Smooth muscle cell (in vitro differentiated cells): ENCODE measurements at regions not wholly inside any gene's neighbourhood (a gene's known extent, or its start where the extent isn't known, plus 50 kb on each side); places are given as distances from the start of the nearest gene placed in this dataset.
A peak's percentile ranks its signal among the peaks of the same experiment; 100 is the strongest.

Experiments used
- DNase-seq: peaks from one replicate; lab custom pipeline; 2025; ENCODE audit not compliant: unreplicated experiment; lab: John Stamatoyannopoulos, UW
- H2AFZ ChIP-seq: fragments of 200-600 bp; sonication (generic); 2 replicates; pipeline ENCODE4 v1.6.0; 2016; ENCODE audit warnings: antibody characterized with exemption, low read depth, mild to moderate bottlenecking
- H3F3A ChIP-seq: fragments of 200-600 bp; sonication (generic); 2 replicates; pipeline ENCODE4 v1.6.0; 2017; ENCODE audit warnings: antibody characterized with exemption, low read depth
- H3K27ac ChIP-seq: fragments of 200-600 bp; sonication (generic); 2 replicates; pipeline ENCODE4 v1.5.1; 2016; ENCODE audit warnings: low read depth, mild to moderate bottlenecking
- H3K27me3 ChIP-seq: fragments of 200-600 bp; sonication (generic); 2 replicates; pipeline ENCODE4 v1.6.1; 2016; ENCODE audit warnings: low read depth, mild to moderate bottlenecking
- H3K36me3 ChIP-seq: fragments of 200-600 bp; sonication (generic); 2 replicates; pipeline ENCODE4 v1.5.1; 2016; ENCODE audit warnings: low read depth
- H3K4me1 ChIP-seq: fragments of 200-600 bp; sonication (generic); 2 replicates; pipeline ENCODE4 v1.5.1; 2016; ENCODE audit warnings: low read depth
- H3K4me2 ChIP-seq: fragments of 200-600 bp; sonication (generic); 2 replicates; pipeline ENCODE4 v1.6.0; 2016; ENCODE audit warnings: mild to moderate bottlenecking
- H3K4me3 ChIP-seq: fragments of 200-600 bp; sonication (generic); 2 replicates; pipeline ENCODE4 v1.5.1; 2016; ENCODE audit warnings: mild to moderate bottlenecking
- H3K79me2 ChIP-seq: fragments of 200-600 bp; sonication (generic); 2 replicates; pipeline ENCODE4 v1.6.0; 2016; ENCODE audit warnings: low read depth, mild to moderate bottlenecking
- H3K9ac ChIP-seq: fragments of 200-600 bp; sonication (generic); 2 replicates; pipeline ENCODE4 v1.6.0; 2016; ENCODE audit warnings: low read depth
- H3K9me3 ChIP-seq: fragments of 200-600 bp; sonication (generic); replicated peaks from 2 replicates; pipeline ENCODE4 v1.5.1; 2016; ENCODE audit warnings: low read depth
- H4K20me1 ChIP-seq: fragments of 200-600 bp; sonication (generic); 2 replicates; pipeline ENCODE4 v1.6.0; 2016; ENCODE audit warnings: low read depth
- CTCF ChIP-seq: fragments of 200-600 bp; sonication (generic); IDR thresholded peaks from 2 replicates; pipeline ENCODE4 v1.5.1; 2017; ENCODE audit warnings: borderline replicate concordance, mild to moderate bottlenecking, antibody characterized with exemption; ENCODE audit not compliant: insufficient read depth, poor library complexity, severe bottlenecking
- whole genome bisulfite sequencing: methylation state at CpG from one replicate; pipeline ENCODE4 v1.1.7; 2016; ENCODE audit warnings: low lambda C conversion rate; 5-methylcytosine and 5-hydroxymethylcytosine counted together

DNA sequence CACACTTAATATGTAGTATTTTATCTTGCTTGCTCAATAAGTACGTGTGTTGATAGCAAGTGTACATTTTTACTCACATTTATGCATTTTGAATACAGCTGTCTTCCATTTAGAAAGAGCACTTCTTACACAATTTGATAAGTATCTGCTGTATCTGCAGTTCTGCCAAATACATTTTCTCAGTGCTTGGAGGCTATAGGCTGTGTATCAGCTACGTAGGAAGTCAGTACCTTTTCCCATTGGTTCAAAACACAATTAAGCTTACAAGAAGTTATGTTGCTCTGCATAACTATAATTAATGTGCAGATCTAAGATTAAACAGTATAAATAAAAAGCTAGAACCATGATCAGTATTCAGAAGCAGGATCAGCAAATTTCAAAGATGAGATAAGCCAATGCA lies 503.6 kb upstream of the SMIM21 start:
- no peak for DNase-seq
- TF ChIP-seq CTCF: no peak
- Histone ChIP-seq H3K36me3 (no peaks in the 10 kb centered on the region), H3K79me2 (no peaks in the 10 kb centered on the region), H3K9ac (no peak overlapping the region), H3F3A (no peaks in the 10 kb centered on the region), H3K4me2 (no peak overlapping the region), H3K4me3 (no peak overlapping the region), H3K9me3 (no peaks in the 10 kb centered on the region), H4K20me1 (no peaks in the 10 kb centered on the region), H3K27me3 (no peaks in the 10 kb centered on the region), H2AFZ (no peak overlapping the region), H3K27ac (no peak overlapping the region), H3K4me1 (no peaks in the 10 kb centered on the region)
- 83% methylated on average over 2 of the region's 2 CpGs for WGBS

DNA sequence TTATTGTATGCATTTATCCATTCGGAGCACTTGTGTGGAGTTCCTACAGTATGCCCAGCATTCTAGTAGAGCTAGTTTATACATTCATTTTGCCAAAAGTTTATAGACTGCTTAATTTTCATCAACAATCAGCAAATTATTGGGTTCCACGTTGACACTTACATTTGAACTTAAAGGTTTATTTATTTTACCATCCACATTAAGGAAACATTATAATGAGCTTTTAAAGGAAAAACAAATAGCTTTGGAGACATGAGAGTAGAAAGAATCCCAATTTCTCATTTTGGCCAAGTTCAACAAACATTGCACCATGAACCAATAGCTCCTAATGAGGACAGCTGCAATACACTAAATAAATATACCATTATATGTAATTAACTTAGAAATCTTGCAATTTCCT lies 501.2 kb upstream of the SMIM21 start:
- H3K4me3 ChIP-seq: no peak overlapping the region
- no peaks in the 10 kb centered on the region for H3F3A ChIP-seq
- no peaks in the 10 kb centered on the region for H3K27me3 ChIP-seq
- no peak for TF ChIP-seq CTCF
- H3K9me3 ChIP-seq: no peaks in the 10 kb centered on the region
- no peaks in the 10 kb centered on the region for H3K4me1 ChIP-seq
- no peaks in the 10 kb centered on the region for H3K79me2 ChIP-seq
- no peak overlapping the region for H3K4me2 ChIP-seq
- no peak overlapping the region for H3K27ac ChIP-seq
- WGBS: 84% methylated on average over 2 of the region's 2 CpGs
- no peak overlapping the region for H3K9ac ChIP-seq
- H3K36me3 ChIP-seq: no peaks in the 10 kb centered on the region
- no peaks in the 10 kb centered on the region for H4K20me1 ChIP-seq
- no peak for DNase-seq
- H2AFZ ChIP-seq: no peak overlapping the region

DNA sequence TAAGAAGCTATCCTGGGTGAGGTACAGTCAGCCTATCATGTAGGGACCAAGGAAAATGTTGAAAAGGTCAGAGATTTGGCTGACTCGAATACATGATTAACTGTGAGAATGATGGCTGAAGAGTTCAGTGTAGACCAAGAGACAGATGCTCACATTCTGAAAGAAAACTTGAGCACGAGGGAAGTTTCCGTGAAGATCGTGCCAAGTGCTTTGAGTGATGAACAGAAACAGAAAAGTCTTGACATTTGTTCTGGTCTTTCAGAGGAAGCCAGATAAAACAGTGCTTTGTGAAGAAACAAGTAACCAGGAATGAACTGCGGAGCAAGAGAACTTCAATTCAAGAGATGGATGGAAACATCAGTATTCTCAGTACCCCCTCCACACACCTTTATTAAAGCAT lies 500.3 kb upstream of the SMIM21 start:
- no peak for TF ChIP-seq CTCF
- Histone ChIP-seq H3K9ac (no peak overlapping the region), H4K20me1 (no peaks in the 10 kb centered on the region), H3K27me3 (no peaks in the 10 kb centered on the region), H3K4me3 (no peak overlapping the region), H3K27ac (no peak overlapping the region), H3K79me2 (no peaks in the 10 kb centered on the region), H3K4me2 (no peak overlapping the region), H3F3A (no peaks in the 10 kb centered on the region), H3K36me3 (no peaks in the 10 kb centered on the region), H3K4me1 (no peaks in the 10 kb centered on the region), H3K9me3 (no peaks in the 10 kb centered on the region), H2AFZ (peak overlapping the region; percentile 68)
- no peak for DNase-seq
- 93% methylated on average over 5 of the region's 5 CpGs for WGBS

- Histone ChIP-seq H3K4me1 (no peaks in the 10 kb centered on the region), H3K36me3 (no peaks in the 10 kb centered on the region), H2AFZ (peak overlapping the region; percentile 68), H3K4me3 (no peak overlapping the region), H3K79me2 (no peaks in the 10 kb centered on the region), H3F3A (no peaks in the 10 kb centered on the region), H3K4me2 (no peak overlapping the region), H3K9ac (no peak overlapping the region), H3K27me3 (no peaks in the 10 kb centered on the region), H3K27ac (no peak overlapping the region), H4K20me1 (no peaks in the 10 kb centered on the region), H3K9me3 (no peaks in the 10 kb centered on the region)
- no peak for TF ChIP-seq CTCF
- 70% methylated on average over 6 of the region's 6 CpGs for WGBS
- no peak for DNase-seq
Observed at GRCh38 chr18:75926811-75927210, 499.3 kb upstream of the SMIM21 start.
